Fibroblast of mammary gland (primary cell): ENCODE measurements at regions not wholly inside any gene's neighbourhood (a gene's known extent, or its start where the extent isn't known, plus 50 kb on each side); places are given as distances from the start of the nearest gene placed in this dataset.

Experiments
- DNase-seq: peaks from one replicate; pipeline ENCODE4 v3.0.0-alpha.2; 2010; ENCODE audit warnings: low read depth
- H3K4me3 ChIP-seq: 2 replicates; pipeline ENCODE4 v1.5.1; 2011; ENCODE audit warnings: low read depth, mild to moderate bottlenecking, low read length, moderate library complexity; ENCODE audit not compliant: control insufficient read depth
- TF ChIP-seq, protein P1 (sequence below): conservative IDR thresholded peaks from 2 replicates; pipeline ENCODE4 v1.5.1; 2011; ENCODE audit warnings: low read depth, low read length, inconsistent platforms; ENCODE audit not compliant: control insufficient read depth, insufficient read depth

DNA sequence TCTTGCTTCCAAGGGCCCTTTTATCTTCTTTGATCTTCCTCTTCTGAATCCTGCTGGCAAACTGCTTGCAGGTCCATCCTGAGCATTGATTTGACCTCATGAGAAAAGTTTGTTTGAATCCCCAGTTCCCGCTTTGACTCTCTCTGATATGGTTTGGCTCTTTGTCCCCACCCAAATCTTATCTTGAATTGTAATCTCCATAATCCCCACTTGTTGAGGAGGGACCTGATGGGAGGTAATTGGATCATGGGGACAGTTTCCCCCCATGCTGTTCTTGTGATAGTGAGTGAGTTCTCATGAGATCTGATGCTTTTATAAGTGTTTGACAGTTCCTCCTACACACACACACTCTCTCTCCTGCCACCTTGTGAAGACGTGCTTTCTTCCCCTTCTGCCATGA is 126.6 kb upstream of the ARHGAP20 start:
- no peak overlapping the region for H3K4me3 ChIP-seq
- no peak for DNase-seq
- TF ChIP-seq, protein P1, sequence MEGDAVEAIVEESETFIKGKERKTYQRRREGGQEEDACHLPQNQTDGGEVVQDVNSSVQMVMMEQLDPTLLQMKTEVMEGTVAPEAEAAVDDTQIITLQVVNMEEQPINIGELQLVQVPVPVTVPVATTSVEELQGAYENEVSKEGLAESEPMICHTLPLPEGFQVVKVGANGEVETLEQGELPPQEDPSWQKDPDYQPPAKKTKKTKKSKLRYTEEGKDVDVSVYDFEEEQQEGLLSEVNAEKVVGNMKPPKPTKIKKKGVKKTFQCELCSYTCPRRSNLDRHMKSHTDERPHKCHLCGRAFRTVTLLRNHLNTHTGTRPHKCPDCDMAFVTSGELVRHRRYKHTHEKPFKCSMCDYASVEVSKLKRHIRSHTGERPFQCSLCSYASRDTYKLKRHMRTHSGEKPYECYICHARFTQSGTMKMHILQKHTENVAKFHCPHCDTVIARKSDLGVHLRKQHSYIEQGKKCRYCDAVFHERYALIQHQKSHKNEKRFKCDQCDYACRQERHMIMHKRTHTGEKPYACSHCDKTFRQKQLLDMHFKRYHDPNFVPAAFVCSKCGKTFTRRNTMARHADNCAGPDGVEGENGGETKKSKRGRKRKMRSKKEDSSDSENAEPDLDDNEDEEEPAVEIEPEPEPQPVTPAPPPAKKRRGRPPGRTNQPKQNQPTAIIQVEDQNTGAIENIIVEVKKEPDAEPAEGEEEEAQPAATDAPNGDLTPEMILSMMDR: no peak

DNA sequence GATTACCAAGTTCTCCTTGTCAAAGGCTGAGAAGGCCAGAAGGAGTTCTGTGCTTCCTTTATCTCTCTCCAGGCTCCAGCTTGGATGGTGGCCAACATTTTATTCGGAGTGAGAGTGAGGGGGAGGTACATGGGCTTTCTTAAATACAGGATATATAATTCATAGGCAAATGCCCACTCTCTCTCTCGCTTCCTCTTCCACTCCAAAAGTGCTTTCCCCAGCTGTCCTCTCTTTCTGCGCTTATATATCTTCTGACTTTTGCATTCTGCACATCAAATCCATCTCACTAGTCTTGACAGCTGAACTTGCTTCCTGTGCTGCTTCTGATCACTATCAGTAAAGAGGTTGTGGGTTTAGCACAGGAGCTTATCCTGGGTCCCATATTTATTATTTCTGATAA is 125.4 kb upstream of the ARHGAP20 start:
- DNase-seq: no peak
- TF ChIP-seq, protein P1: no peak
- no peak overlapping the region for H3K4me3 ChIP-seq

DNA sequence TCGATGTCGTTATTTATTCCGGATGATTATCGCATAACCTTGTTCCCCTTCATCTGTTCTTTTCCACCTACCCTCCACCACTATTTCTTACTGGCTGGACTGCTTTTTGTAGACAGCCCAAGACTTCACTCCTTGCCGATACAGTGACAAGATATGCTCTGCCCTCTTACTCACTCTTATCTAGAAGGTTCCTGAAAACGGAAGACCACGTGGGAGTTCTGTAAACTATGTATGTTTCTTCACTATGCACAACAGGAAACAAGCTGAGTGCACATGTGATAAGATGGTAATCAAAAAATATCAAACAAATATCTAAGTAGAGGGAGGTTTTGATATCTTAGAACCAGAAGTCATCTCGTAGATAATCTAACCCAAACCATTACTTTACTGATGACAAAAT is 122.9 kb upstream of the ARHGAP20 start:
- TF ChIP-seq, protein P1: no peak
- DNase-seq: no peak
- H3K4me3 ChIP-seq: no peak overlapping the region

DNA sequence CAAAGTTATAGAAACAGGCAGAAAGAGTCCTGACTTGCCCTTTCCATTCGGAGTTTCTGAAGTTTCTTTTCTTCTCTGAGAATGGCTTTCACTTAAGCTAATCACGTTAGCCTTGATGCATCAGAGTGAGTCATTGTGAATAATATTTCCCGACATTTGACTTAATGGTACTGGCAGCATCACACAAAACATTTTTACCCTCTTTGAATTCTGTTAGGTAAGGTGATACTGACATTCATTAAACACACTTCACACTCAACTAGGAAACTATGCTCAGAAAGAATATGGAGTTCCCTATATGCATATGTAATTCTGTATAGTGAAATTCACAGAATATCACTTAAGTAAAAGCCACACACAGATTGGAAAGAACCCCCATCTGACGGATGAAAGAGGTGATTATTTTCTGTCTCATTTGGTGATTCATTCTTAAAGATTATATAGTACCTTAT is 120.8 kb upstream of the ARHGAP20 start:
- TF ChIP-seq, protein P1: no peak
- no peak overlapping the region for H3K4me3 ChIP-seq
- peak; percentile 88 for DNase-seq

DNA sequence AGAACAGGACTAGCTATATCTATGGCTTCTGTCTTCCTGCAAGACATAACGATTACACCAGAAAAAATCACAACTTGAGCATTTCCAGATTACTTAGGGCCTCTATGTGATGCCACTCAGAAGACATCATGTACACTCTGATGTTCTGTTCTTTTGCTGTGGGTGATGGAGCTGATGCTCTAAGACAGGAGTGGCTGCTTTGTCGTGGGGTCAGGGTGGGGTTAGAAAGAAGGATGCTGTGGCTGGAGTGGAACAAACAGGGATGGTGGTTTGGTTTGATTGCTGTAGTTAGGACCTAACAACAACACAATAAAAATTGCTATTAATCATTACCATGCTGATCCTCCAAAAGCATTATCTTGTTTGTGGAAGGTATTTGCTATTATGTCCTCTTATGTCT is 120.3 kb upstream of the ARHGAP20 start:
- TF ChIP-seq, protein P1: no peak
- H3K4me3 ChIP-seq: no peak overlapping the region
- peak; percentile 39 for DNase-seq

DNA sequence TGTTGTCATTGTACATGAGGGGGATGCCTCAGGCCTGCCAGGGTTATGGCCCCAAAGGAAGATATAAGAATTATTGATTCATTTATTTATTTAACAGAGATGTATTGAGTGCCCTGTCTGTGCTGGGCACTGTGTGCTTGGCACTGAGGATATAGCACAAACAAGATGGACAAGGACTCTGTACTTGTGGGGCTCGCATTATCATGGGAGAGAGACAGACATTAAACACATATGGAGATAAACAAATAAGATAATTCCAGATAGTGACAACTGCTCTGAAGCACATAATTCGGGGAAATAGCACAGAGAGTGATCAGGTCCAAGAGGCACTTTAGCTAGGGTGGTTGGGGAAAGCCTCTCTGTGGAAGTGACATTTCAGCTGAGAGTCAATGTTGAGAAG is 119.8 kb upstream of the ARHGAP20 start:
- no peak overlapping the region for H3K4me3 ChIP-seq
- DNase-seq: no peak
- TF ChIP-seq, protein P1: no peak

DNA sequence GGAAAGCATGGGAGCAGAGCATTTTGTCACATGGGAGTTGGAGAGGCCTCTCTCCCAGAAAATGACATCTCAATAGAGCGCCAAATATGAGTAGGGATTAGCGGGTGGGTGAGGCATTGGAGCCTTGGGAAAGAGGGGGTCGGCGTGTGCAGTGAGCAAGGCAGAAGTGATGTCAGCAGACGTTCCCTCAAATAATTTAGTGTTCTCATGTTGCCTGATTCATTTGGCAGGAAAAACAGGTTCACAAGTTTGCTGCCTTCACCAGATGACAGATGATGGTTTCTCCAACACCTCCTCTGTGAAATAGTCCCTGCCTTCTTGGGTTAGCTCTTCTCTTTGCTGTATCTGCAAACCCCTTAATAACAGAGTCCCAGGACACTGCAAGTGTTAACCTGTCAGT is 118.5 kb upstream of the ARHGAP20 start:
- TF ChIP-seq, protein P1: no peak
- H3K4me3 ChIP-seq: no peak overlapping the region
- peak; percentile 79 for DNase-seq
